ENCODE measurements at regions not wholly inside any gene's neighbourhood (a gene's known extent, or its start where the extent isn't known, plus 50 kb on each side); places are given as distances from the start of the nearest gene placed in this dataset.

GRCh38 chr2:212929116-212929515, 222.3 kb downstream of the IKZF2 start:
- Histone ChIP-seq H3K9ac (ENCODE audit: low read depth, low read length) (no peak overlapping the region), H3K9me3 (ENCODE audit: insufficient read depth, low read depth, low read length) (peaks cover 3% of the 10 kb centered on the region; the same call in 1 of the 2 replicates), H3K27me3 (ENCODE audit: insufficient read depth, low read length) (no peaks in the 10 kb centered on the region), H3K27ac (ENCODE audit: low read depth, low read length) (no peak overlapping the region), H3K4me1 (ENCODE audit: insufficient read depth, low read length) (no peaks in the 10 kb centered on the region), H3K36me3 (ENCODE audit: insufficient read depth, low read length) (no peaks in the 10 kb centered on the region), H3K4me3 (ENCODE audit: low read length) (no peak overlapping the region)
- WGBS: 100% methylated on average over 1 of the region's 2 CpGs

DNA sequence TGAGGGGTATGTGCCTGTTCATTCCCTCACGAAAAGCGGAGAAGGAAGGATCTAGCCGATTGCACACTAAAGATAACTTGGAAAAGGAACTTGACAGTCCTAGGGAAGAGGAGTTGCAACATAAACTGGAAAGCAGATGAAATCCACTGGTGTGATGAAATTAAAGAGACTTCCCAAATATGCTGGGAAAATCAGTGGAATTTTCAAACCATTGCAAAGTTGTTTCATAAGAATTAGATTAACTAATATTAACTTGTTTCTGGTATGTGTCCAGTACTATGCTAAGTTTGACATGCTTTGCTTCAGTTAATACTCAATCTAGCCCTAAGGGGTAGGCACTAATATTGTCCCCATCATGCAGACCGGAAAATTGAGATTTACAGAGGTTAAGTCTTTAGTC, 222.7 kb downstream of the IKZF2 start:
- 91% methylated on average over 4 of the region's 4 CpGs for WGBS
- Histone ChIP-seq H3K27ac (ENCODE audit: low read depth, low read length) (no peak overlapping the region), H3K9ac (ENCODE audit: low read depth, low read length) (no peak overlapping the region), H3K4me3 (ENCODE audit: low read length) (no peak overlapping the region), H3K4me1 (ENCODE audit: insufficient read depth, low read length) (no peaks in the 10 kb centered on the region), H3K9me3 (ENCODE audit: insufficient read depth, low read depth, low read length) (peaks cover 3% of the 10 kb centered on the region; the same call in 1 of the 2 replicates), H3K27me3 (ENCODE audit: insufficient read depth, low read length) (no peaks in the 10 kb centered on the region), H3K36me3 (ENCODE audit: insufficient read depth, low read length) (no peaks in the 10 kb centered on the region)

GRCh38 chr2:212926940-212927339, 224.5 kb downstream of the IKZF2 start:
- Histone ChIP-seq H3K27ac (ENCODE audit: low read depth, low read length) (no peak overlapping the region), H3K4me1 (ENCODE audit: insufficient read depth, low read length) (peaks cover 4% of the 10 kb centered on the region; the same call in 1 of the 2 replicates), H3K27me3 (ENCODE audit: insufficient read depth, low read length) (no peaks in the 10 kb centered on the region), H3K4me3 (ENCODE audit: low read length) (no peak overlapping the region), H3K9ac (ENCODE audit: low read depth, low read length) (no peak overlapping the region), H3K36me3 (ENCODE audit: insufficient read depth, low read length) (no peaks in the 10 kb centered on the region), H3K9me3 (ENCODE audit: insufficient read depth, low read depth, low read length) (peaks cover 3% of the 10 kb centered on the region; the same call in 1 of the 2 replicates)
- 91% methylated on average over 4 of the region's 4 CpGs for WGBS

DNA sequence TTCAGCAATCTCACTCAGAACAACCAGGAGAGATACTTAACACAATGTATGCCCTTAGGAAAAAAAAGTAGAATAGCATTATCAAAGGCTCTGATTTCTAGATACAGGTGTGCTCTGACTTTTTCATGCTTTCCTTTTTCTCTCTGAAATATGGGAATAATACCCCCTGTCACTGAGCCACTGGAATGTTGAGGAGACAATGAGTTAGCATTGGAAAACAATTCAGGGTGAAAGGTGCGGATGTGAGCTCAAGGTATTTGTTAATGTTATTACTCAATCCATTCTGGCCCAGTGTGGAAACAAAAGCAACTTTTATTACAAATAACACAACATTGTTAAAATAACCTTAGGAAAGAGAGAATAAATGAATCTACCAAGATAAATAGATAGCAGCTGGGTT, 228.0 kb downstream of the IKZF2 start:
- H3K27me3 ChIP-seq (ENCODE audit: insufficient read depth, low read length): no peaks in the 10 kb centered on the region
- H3K27ac ChIP-seq (ENCODE audit: low read depth, low read length): no peak overlapping the region

DNA sequence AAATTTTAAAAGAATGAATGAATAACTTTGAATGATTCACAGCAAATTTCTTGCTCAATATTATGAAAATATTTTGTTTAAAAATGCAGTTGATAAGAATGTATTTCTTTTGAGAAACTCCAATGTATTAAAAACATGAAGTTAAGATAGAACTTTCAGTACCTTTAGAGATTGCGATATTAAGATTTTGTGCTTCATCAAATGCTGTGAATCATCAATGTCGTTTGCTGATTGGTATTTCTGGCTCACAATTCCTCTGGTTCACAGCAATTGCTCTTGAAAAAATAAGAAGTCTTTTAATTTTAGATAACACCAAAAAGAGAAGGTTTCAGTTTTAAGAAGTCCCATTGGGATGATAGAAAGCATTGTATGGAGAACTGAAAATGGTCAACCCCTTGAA, 228.7 kb downstream of the IKZF2 start:
- H3K9me3 ChIP-seq (ENCODE audit: insufficient read depth, low read depth, low read length): peaks cover 3% of the 10 kb centered on the region; the same call in 1 of the 2 replicates
- H3K36me3 ChIP-seq (ENCODE audit: insufficient read depth, low read length): no peaks in the 10 kb centered on the region
- H3K27me3 ChIP-seq (ENCODE audit: insufficient read depth, low read length): no peaks in the 10 kb centered on the region
- peaks cover 28% of the 10 kb centered on the region for H3K4me1 ChIP-seq (ENCODE audit: insufficient read depth, low read length)
- 96% methylated on average over 2 of the region's 2 CpGs for WGBS
- H3K4me3 ChIP-seq (ENCODE audit: low read length): no peak overlapping the region
- H3K27ac ChIP-seq (ENCODE audit: low read depth, low read length): no peak overlapping the region
- no peak overlapping the region for H3K9ac ChIP-seq (ENCODE audit: low read depth, low read length)

More for the DNA sequence above, 228.0 kb downstream of the IKZF2 start:
- Histone ChIP-seq H3K4me1 (ENCODE audit: insufficient read depth, low read length) (peaks cover 21% of the 10 kb centered on the region), H3K4me3 (ENCODE audit: low read length) (no peak overlapping the region), H3K9me3 (ENCODE audit: insufficient read depth, low read depth, low read length) (peaks cover 3% of the 10 kb centered on the region; the same call in 1 of the 2 replicates), H3K36me3 (ENCODE audit: insufficient read depth, low read length) (no peaks in the 10 kb centered on the region), H3K9ac (ENCODE audit: low read depth, low read length) (no peak overlapping the region)
- WGBS: 93% methylated on average over 1 of the region's 1 CpG

DNA sequence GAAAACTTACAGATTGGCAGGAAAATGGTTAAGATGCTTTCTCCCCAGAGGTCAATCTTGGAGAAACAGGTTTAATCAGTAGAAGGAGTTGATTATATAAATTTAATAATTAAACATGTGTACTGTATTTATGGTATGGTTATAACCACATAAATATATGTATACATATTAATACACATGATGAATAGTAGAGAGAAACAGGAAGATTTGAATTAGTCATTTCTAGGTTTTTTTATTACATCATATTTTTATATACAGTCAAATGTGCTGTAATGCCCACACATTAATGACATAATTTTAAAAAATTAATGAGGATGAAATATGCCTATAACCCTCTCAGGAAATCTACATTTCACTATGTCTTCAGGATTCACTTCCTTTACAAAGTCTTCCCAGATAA, 229.7 kb downstream of the IKZF2 start:
- no peaks in the 10 kb centered on the region for H3K27me3 ChIP-seq (ENCODE audit: insufficient read depth, low read length)
- H3K4me3 ChIP-seq (ENCODE audit: low read length): no peak overlapping the region
- peaks cover 3% of the 10 kb centered on the region; the same call in 1 of the 2 replicates for H3K9me3 ChIP-seq (ENCODE audit: insufficient read depth, low read depth, low read length)
- H3K4me1 ChIP-seq (ENCODE audit: insufficient read depth, low read length): peaks cover 35% of the 10 kb centered on the region
- H3K27ac ChIP-seq (ENCODE audit: low read depth, low read length): no peak overlapping the region
- no peak overlapping the region for H3K9ac ChIP-seq (ENCODE audit: low read depth, low read length)
- H3K36me3 ChIP-seq (ENCODE audit: insufficient read depth, low read length): no peaks in the 10 kb centered on the region

DNA sequence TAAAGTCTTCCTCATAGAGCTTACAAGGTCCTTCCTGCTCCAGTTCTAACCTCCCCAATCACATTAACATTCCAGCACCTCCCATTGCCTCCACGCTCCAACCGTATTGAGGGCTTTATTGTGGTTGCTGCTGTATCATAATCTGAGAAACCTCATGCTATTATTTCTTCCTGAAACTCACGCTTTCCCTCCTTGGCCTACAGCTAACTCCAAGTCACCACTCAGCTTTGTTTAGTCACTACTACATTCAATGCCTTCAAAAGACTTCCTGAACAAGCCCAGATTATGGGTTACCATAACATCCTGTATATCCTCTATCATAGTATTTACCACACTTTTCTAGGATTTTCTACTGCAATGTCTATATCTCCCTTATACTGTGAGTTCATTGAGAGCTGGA, 230.4 kb downstream of the IKZF2 start:
- no peaks in the 10 kb centered on the region for H3K27me3 ChIP-seq (ENCODE audit: insufficient read depth, low read length)
- H3K36me3 ChIP-seq (ENCODE audit: insufficient read depth, low read length): no peaks in the 10 kb centered on the region
- WGBS: 92% methylated on average over 3 of the region's 3 CpGs
- H3K4me3 ChIP-seq (ENCODE audit: low read length): no peak overlapping the region
- peaks cover 3% of the 10 kb centered on the region; the same call in 1 of the 2 replicates for H3K9me3 ChIP-seq (ENCODE audit: insufficient read depth, low read depth, low read length)
- H3K27ac ChIP-seq (ENCODE audit: low read depth, low read length): no peak overlapping the region
- H3K4me1 ChIP-seq (ENCODE audit: insufficient read depth, low read length): peaks cover 42% of the 10 kb centered on the region
- no peak overlapping the region for H3K9ac ChIP-seq (ENCODE audit: low read depth, low read length)

- Histone ChIP-seq H3K4me3 (ENCODE audit: low read length) (no peak overlapping the region), H3K27me3 (ENCODE audit: insufficient read depth, low read length) (no peaks in the 10 kb centered on the region), H3K9ac (ENCODE audit: low read depth, low read length) (no peak overlapping the region), H3K9me3 (ENCODE audit: insufficient read depth, low read depth, low read length) (no peaks in the 10 kb centered on the region), H3K27ac (ENCODE audit: low read depth, low read length) (no peak overlapping the region), H3K4me1 (ENCODE audit: insufficient read depth, low read length) (peaks cover 46% of the 10 kb centered on the region), H3K36me3 (ENCODE audit: insufficient read depth, low read length) (no peaks in the 10 kb centered on the region)
- WGBS: 81% methylated on average over 2 of the region's 2 CpGs
These were observed 232.2 kb downstream of the IKZF2 start for GRCh38 chr2:212919238-212919637.

DNA sequence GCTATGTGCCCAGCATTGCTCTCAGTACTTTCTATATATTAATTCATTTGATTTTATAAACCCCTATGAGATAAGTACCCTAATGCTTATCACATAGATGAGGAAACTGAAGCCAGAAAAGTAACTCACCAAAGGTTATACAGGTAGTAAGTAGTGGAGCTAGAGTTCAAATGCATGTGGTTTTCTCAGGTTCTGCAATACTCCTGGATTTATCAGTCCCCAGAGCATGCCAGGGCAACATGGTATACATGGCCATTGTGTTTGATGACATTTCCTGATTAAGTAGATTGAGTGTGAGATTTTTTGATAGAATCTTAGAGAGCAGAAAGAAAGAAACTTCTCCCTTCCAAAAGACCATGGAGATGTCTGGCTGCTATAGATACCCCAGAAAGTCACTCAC, 233.1 kb downstream of the IKZF2 start:
- Histone ChIP-seq H3K9ac (ENCODE audit: low read depth, low read length) (no peak overlapping the region), H3K9me3 (ENCODE audit: insufficient read depth, low read depth, low read length) (no peaks in the 10 kb centered on the region), H3K27ac (ENCODE audit: low read depth, low read length) (no peak overlapping the region), H3K27me3 (ENCODE audit: insufficient read depth, low read length) (no peaks in the 10 kb centered on the region), H3K4me1 (ENCODE audit: insufficient read depth, low read length) (peaks cover 46% of the 10 kb centered on the region), H3K36me3 (ENCODE audit: insufficient read depth, low read length) (no peaks in the 10 kb centered on the region), H3K4me3 (ENCODE audit: low read length) (no peak overlapping the region)

DNA sequence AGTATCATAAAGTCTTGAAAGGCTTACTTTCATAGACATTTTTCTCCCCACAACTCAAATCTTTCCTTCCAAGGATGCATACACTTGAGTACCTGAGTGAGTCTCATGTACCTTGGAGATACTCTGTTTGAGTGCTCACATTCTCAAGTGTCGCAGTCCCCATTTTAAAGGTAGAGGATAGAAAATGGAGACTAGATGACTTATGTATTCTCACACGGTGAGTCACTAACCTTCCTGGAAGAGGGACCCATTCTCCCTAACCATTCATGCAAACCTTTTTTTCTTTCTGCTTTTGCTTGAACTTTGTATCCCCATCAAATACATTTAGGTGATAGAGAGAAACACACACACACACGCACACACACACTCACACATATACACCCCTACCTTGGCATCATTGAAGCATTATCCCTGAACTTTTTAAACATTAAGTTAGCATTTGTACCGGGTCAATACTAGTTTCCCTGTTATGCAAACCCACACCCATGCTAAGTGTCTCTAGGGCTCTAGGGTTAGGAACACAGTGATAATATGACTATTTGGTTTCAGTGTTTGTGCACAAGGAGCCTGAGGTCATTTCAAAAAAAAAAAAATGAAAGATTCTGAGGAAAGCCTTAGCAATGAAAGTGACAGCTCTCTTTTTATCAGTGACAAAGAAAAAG, 236.2 kb downstream of the IKZF2 start:
- Histone ChIP-seq H3K4me1 (ENCODE audit: insufficient read depth, low read length) (peaks cover 33% of the 10 kb centered on the region), H3K36me3 (ENCODE audit: insufficient read depth, low read length) (no peaks in the 10 kb centered on the region), H3K27me3 (ENCODE audit: insufficient read depth, low read length) (no peaks in the 10 kb centered on the region), H3K27ac (ENCODE audit: low read depth, low read length) (no peak overlapping the region), H3K4me3 (ENCODE audit: low read length) (no peak overlapping the region), H3K9me3 (ENCODE audit: insufficient read depth, low read depth, low read length) (no peaks in the 10 kb centered on the region), H3K9ac (ENCODE audit: low read depth, low read length) (no peak overlapping the region)
- 93% methylated on average over 4 of the region's 4 CpGs for WGBS

DNA sequence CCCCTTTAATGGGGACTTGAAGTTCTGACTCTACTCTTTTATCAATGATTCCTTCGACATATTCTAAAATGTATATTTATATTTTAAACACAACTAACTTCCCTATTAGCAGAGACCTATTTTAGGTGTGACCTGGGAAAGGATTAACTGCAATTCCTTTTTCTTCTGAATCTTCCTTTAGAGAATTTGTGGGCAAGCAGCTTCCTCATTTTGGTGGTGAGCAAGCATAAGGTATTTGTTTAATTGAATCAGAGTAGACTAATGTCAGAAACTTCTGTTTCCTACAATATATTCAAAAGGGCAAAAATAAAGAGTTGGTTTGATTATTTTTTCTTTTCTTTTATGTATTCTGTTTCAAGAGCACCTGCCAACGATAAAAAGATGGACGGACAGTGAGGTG, 237.0 kb downstream of the IKZF2 start:
- no peak overlapping the region for H3K4me3 ChIP-seq (ENCODE audit: low read length)
- no peaks in the 10 kb centered on the region for H3K36me3 ChIP-seq (ENCODE audit: insufficient read depth, low read length)
- H3K27ac ChIP-seq (ENCODE audit: low read depth, low read length): no peak overlapping the region
- H3K4me1 ChIP-seq (ENCODE audit: insufficient read depth, low read length): peaks cover 33% of the 10 kb centered on the region
- no peaks in the 10 kb centered on the region for H3K9me3 ChIP-seq (ENCODE audit: insufficient read depth, low read depth, low read length)
- 89% methylated on average over 2 of the region's 3 CpGs for WGBS
- no peaks in the 10 kb centered on the region for H3K27me3 ChIP-seq (ENCODE audit: insufficient read depth, low read length)
- no peak overlapping the region for H3K9ac ChIP-seq (ENCODE audit: low read depth, low read length)
